Loucy (cell line): ENCODE measurements at regions not wholly inside any gene's neighbourhood (a gene's known extent, or its start where the extent isn't known, plus 50 kb on each side); places are given as distances from the start of the nearest gene placed in this dataset.

Experiments used
- H2AFZ ChIP-seq: fragments of 200-600 bp; sonication (generic); 2 replicates; pipeline ENCODE4 v1.6.0; 2016; ENCODE audit warnings: antibody characterized with exemption, mild to moderate bottlenecking, low read length, moderate library complexity
- H3F3A ChIP-seq: fragments of 200-600 bp; 2 replicates; pipeline ENCODE4 v1.6.0; 2016; ENCODE audit warnings: antibody characterized with exemption, low read depth, mild to moderate bottlenecking
- H3K27me3 ChIP-seq: fragments of 200-600 bp; sonication (generic); 2 replicates; pipeline ENCODE4 v1.6.1; 2014; ENCODE audit warnings: low read length, mild to moderate bottlenecking; ENCODE audit not compliant: insufficient read depth, poor library complexity, severe bottlenecking
- H3K36me3 ChIP-seq: fragments of 200-600 bp; sonication (generic); 2 replicates; pipeline ENCODE4 v1.6.1; 2016; ENCODE audit warnings: low read length; ENCODE audit not compliant: insufficient read depth
- H3K4me1 ChIP-seq: fragments of 200-600 bp; sonication (generic); 2 replicates; pipeline ENCODE4 v1.5.1; 2014; ENCODE audit warnings: low read length, mild to moderate bottlenecking; ENCODE audit not compliant: insufficient read depth, poor library complexity, severe bottlenecking
- H3K4me2 ChIP-seq: fragments of 200-600 bp; sonication (generic); 2 replicates; pipeline ENCODE4 v1.6.0; 2014; ENCODE audit warnings: antibody characterized with exemption, low read length, low read depth, mild to moderate bottlenecking; ENCODE audit not compliant: poor library complexity, severe bottlenecking
- H3K4me3 ChIP-seq: fragments of 200-600 bp; sonication (generic); 2 replicates; pipeline ENCODE4 v1.5.1; 2014; ENCODE audit warnings: low read length, mild to moderate bottlenecking, mixed read lengths; ENCODE audit not compliant: poor library complexity, severe bottlenecking
- H3K79me2 ChIP-seq: fragments of 200-600 bp; sonication (generic); 2 replicates; pipeline ENCODE4 v1.6.1; 2014; ENCODE audit warnings: low read length; ENCODE audit not compliant: insufficient read depth
- H3K9ac ChIP-seq: fragments of 200-600 bp; sonication (generic); 2 replicates; pipeline ENCODE4 v1.6.0; 2014; ENCODE audit warnings: mild to moderate bottlenecking, low read depth, low read length, moderate library complexity; ENCODE audit not compliant: poor library complexity, severe bottlenecking
- H3K9me2 ChIP-seq: fragments of 200-600 bp; sonication (generic); replicated peaks from 2 replicates; pipeline ENCODE4 v1.6.1; 2016; ENCODE audit warnings: low read depth, low read length, mixed read lengths
- H3K9me3 ChIP-seq: fragments of 200-600 bp; sonication (generic); 2 replicates; pipeline ENCODE4 v1.6.1; 2014; ENCODE audit warnings: mild to moderate bottlenecking, antibody characterized with exemption, low read length, low read depth; ENCODE audit not compliant: insufficient read depth
- H4K20me1 ChIP-seq: fragments of 200-600 bp; sonication (generic); 2 replicates; pipeline ENCODE4 v1.6.0; 2014; ENCODE audit warnings: antibody characterized with exemption, low read length, mild to moderate bottlenecking; ENCODE audit not compliant: insufficient read depth, poor library complexity, severe bottlenecking
- CTCF ChIP-seq: fragments of 200-600 bp; sonication (generic); conservative IDR thresholded peaks from 2 replicates; pipeline ENCODE4 v1.5.1; 2014; ENCODE audit warnings: mild to moderate bottlenecking, antibody characterized with exemption, low read length
- EZH2phosphoT487 ChIP-seq: fragments of 200-600 bp; IDR thresholded peaks from 2 replicates; pipeline ENCODE4 v1.6.1; 2018; ENCODE audit warnings: antibody characterized with exemption, mild to moderate bottlenecking, moderate library complexity, borderline replicate concordance

DNA sequence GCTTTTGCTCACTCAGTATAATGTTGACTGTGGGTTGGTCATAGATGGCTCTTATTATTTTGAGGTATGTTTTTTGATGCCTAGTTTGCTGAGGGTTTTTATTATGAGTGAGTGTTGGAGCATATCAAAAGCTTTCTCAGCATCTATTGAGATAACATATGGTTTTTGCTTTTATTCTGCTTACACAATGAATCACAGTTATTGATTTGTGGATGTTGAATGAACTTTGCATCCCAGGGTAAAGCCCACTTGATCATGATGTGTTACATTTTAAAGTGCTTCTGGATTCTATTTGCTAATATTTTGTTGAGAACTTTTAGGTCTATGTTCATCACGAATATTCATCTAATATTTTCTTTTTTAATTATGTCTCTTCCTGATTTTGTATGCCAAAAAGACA, 1260.3 kb downstream of the TMEM121 start:
- Histone ChIP-seq H3K36me3 (no peaks in the 10 kb centered on the region), H3K27me3 (no peaks in the 10 kb centered on the region), H3K79me2 (no peaks in the 10 kb centered on the region), H2AFZ (no peak overlapping the region), H3K9ac (no peak overlapping the region), H3K4me1 (peaks cover 33% of the 10 kb centered on the region), H3K9me3 (no peaks in the 10 kb centered on the region), H3K9me2 (no peaks in the 10 kb centered on the region), H3F3A (no peaks in the 10 kb centered on the region), H3K4me3 (no peak overlapping the region), H3K4me2 (no peak overlapping the region), H4K20me1 (no peaks in the 10 kb centered on the region)
- no peak for TF ChIP-seq EZH2phosphoT487
- TF ChIP-seq CTCF = no peak

DNA sequence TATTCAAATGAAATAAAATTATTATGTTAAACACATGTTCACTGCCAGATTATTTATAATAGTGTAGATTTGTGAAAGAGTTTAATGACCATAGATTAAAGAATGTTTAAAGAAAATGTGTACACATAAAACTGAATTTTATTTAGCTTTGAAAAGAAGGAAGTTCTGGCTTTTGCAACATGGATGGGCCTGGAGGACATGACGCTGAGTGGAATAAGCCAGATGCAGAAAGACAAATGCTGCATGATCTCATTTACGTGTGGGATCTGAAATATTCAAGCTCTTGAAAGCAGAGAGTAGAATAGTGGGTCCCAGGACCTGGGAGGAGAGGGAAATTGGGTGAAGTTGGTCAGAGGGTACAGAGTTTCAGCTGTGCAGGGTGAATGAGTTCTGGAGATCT, 1261.2 kb downstream of the TMEM121 start:
- no peak for TF ChIP-seq CTCF
- TF ChIP-seq EZH2phosphoT487 = no peak
- Histone ChIP-seq H3F3A (no peaks in the 10 kb centered on the region), H3K9ac (no peak overlapping the region), H3K79me2 (no peaks in the 10 kb centered on the region), H3K36me3 (no peaks in the 10 kb centered on the region), H3K4me3 (no peak overlapping the region), H3K9me2 (no peaks in the 10 kb centered on the region), H3K9me3 (no peaks in the 10 kb centered on the region), H4K20me1 (no peaks in the 10 kb centered on the region), H3K4me2 (no peak overlapping the region), H3K27me3 (no peaks in the 10 kb centered on the region), H3K4me1 (peaks cover 40% of the 10 kb centered on the region), H2AFZ (no peak overlapping the region)

GRCh38 chr14:106788534-106788933, 1262.2 kb downstream of the TMEM121 start:
- TF ChIP-seq EZH2phosphoT487 = no peak
- TF ChIP-seq CTCF = no peak
- H3K79me2 ChIP-seq = no peaks in the 10 kb centered on the region
- peaks cover 40% of the 10 kb centered on the region for H3K4me1 ChIP-seq
- H3K9me3 ChIP-seq = no peaks in the 10 kb centered on the region
- H3K4me2 ChIP-seq = peak overlapping the region; percentile 41
- no peaks in the 10 kb centered on the region for H3K27me3 ChIP-seq
- H3K9ac ChIP-seq = no peak overlapping the region
- 0 out of 2 replicates have a peak overlapping the region, but pooled peaks have one; percentile 20 for H2AFZ ChIP-seq
- H3F3A ChIP-seq = no peaks in the 10 kb centered on the region
- no peaks in the 10 kb centered on the region for H3K9me2 ChIP-seq
- no peaks in the 10 kb centered on the region for H3K36me3 ChIP-seq
- H4K20me1 ChIP-seq = no peaks in the 10 kb centered on the region
- no peak overlapping the region for H3K4me3 ChIP-seq
